Mesenchymal stem cell (in vitro differentiated cells and primary cell): ENCODE measurements at regions not wholly inside any gene's neighbourhood (a gene's known extent, or its start where the extent isn't known, plus 50 kb on each side); places are given as distances from the start of the nearest gene placed in this dataset.

Experiments
- DNase-seq: peaks from one replicate; pipeline ENCODE4 v3.0.0-alpha.2; 2013
- H2AFZ ChIP-seq: one replicate; pipeline ENCODE4 v1.6.1; 2013; ENCODE audit warnings: low read depth, mild to moderate bottlenecking, control low read depth, inconsistent platforms, low read length, moderate library complexity
- H2AK5ac ChIP-seq: 2 replicates; pipeline ENCODE4 v1.6.1; 2013; ENCODE audit warnings: low read length, moderate library complexity, mild to moderate bottlenecking, inconsistent platforms; ENCODE audit not compliant: severe bottlenecking
- H2BK120ac ChIP-seq: one replicate; pipeline ENCODE4 v1.6.1; 2013; ENCODE audit warnings: low read depth, mild to moderate bottlenecking, inconsistent platforms, low read length, moderate library complexity
- H2BK12ac ChIP-seq, 2 experiments: one replicate each; pipeline ENCODE4 v1.6.1; 2013; ENCODE audit warnings: inconsistent platforms in 2 of 2, low read length in 2 of 2, mild to moderate bottlenecking in 2 of 2, moderate library complexity in 2 of 2, control low read depth in 1 of 2
- H2BK15ac ChIP-seq: one replicate; pipeline ENCODE4 v1.6.1; 2013; ENCODE audit warnings: mild to moderate bottlenecking, low read depth, inconsistent platforms; ENCODE audit not compliant: poor library complexity, severe bottlenecking
- H2BK5ac ChIP-seq: 2 replicates; pipeline ENCODE4 v1.6.1; 2013; ENCODE audit warnings: low read depth, mild to moderate bottlenecking, low read length, control low read depth, inconsistent platforms; ENCODE audit not compliant: poor library complexity, severe bottlenecking
- H3K14ac ChIP-seq, 2 experiments: one replicate each; pipeline ENCODE4 v1.6.1; 2013; ENCODE audit warnings: inconsistent platforms in 2 of 2, low read length in 2 of 2, control low read depth in 1 of 2, mild to moderate bottlenecking in 1 of 2, moderate library complexity in 1 of 2
- H3K18ac ChIP-seq, 2 experiments: one replicate each; pipeline ENCODE4 v1.6.1; 2013; ENCODE audit warnings: inconsistent platforms in 2 of 2, low read length in 2 of 2, control low read depth in 1 of 2, low read depth in 1 of 2, mild to moderate bottlenecking in 1 of 2
- H3K23ac ChIP-seq, 2 experiments: one replicate each; pipeline ENCODE4 v1.6.1; 2013; ENCODE audit warnings: inconsistent platforms in 2 of 2, low read length in 2 of 2, mild to moderate bottlenecking in 2 of 2, moderate library complexity in 2 of 2, control low read depth in 1 of 2
- H3K27ac ChIP-seq: 2 replicates; pipeline ENCODE4 v1.5.1; 2013; ENCODE audit warnings: mild to moderate bottlenecking, moderate library complexity, low read length, control low read depth, inconsistent platforms; ENCODE audit not compliant: poor library complexity, severe bottlenecking
- H3K27me3 ChIP-seq, 2 experiments: 2 replicates each; pipeline versions ENCODE4 v1.6.1 to v1.7.0; 2013; ENCODE audit warnings: low read length in 2 of 2, mild to moderate bottlenecking in 2 of 2, moderate library complexity in 2 of 2, control low read depth in 1 of 2, inconsistent platforms in 1 of 2; ENCODE audit not compliant: control insufficient read depth in 1 of 2, insufficient read depth in 1 of 2
- H3K36me3 ChIP-seq, 2 experiments: 2 replicates each; pipeline versions ENCODE4 v1.6.1 to v1.7.0; 2013; ENCODE audit warnings: low read length in 2 of 2, control low read depth in 1 of 2, inconsistent platforms in 1 of 2, low read depth in 1 of 2, mild to moderate bottlenecking in 1 of 2; ENCODE audit not compliant: insufficient read depth in 2 of 2, control insufficient read depth in 1 of 2
- H3K4ac ChIP-seq, 2 experiments: one replicate each; pipeline ENCODE4 v1.6.1; 2013; ENCODE audit warnings: inconsistent platforms in 2 of 2, low read length in 2 of 2, mild to moderate bottlenecking in 2 of 2, moderate library complexity in 2 of 2, control low read depth in 1 of 2, low read depth in 1 of 2
- H3K4me1 ChIP-seq: 2 replicates; pipeline ENCODE4 v1.6.1; 2013; ENCODE audit warnings: low read depth, low read length, control low read depth; ENCODE audit not compliant: control insufficient read depth, insufficient read depth
- H3K4me2 ChIP-seq: 2 replicates; pipeline ENCODE4 v1.6.1; 2013; ENCODE audit warnings: low read length, mild to moderate bottlenecking, inconsistent platforms; ENCODE audit not compliant: poor library complexity, severe bottlenecking
- H3K4me3 ChIP-seq, 2 experiments: 2 replicates each; pipeline versions ENCODE4 v1.5.1 to v1.7.0; 2013; ENCODE audit warnings: low read length in 2 of 2, mild to moderate bottlenecking in 2 of 2, control low read depth in 1 of 2, low read depth in 1 of 2; ENCODE audit not compliant: insufficient read depth in 1 of 2
- H3K79me1 ChIP-seq: replicated peaks from 2 replicates; pipeline ENCODE4 v1.6.1; 2013; ENCODE audit warnings: mild to moderate bottlenecking, control low read depth, low read length, inconsistent platforms; ENCODE audit not compliant: poor library complexity, severe bottlenecking
- H3K9ac ChIP-seq: 2 replicates; pipeline ENCODE4 v1.7.0; 2013; ENCODE audit warnings: mild to moderate bottlenecking, low read length, moderate library complexity
- H3K9me3 ChIP-seq: 2 replicates; pipeline ENCODE4 v1.7.0; 2013; ENCODE audit warnings: mild to moderate bottlenecking, low read length; ENCODE audit not compliant: control insufficient read depth
- H4K8ac ChIP-seq: one replicate; pipeline ENCODE4 v1.6.1; 2013; ENCODE audit warnings: inconsistent platforms, mild to moderate bottlenecking, low read length, moderate library complexity
- H4K91ac ChIP-seq: one replicate; pipeline ENCODE4 v1.6.1; 2013; ENCODE audit warnings: mild to moderate bottlenecking, low read length, inconsistent platforms
- WGBS: methylation state at CpG from one replicate; pipeline ENCODE4 v1.1.7; 2013; ENCODE audit warnings: mixed read lengths; 5-methylcytosine and 5-hydroxymethylcytosine counted together

- peaks cover 2% of the 10 kb centered on the region for H3K9me3 ChIP-seq
- H3K4me1 ChIP-seq: peaks cover 1% of the 10 kb centered on the region
- H3K4me3 ChIP-seq: no peak overlapping the region
- H3K9ac ChIP-seq: no peak overlapping the region
- H2AFZ ChIP-seq: no peak overlapping the region
- no peak for DNase-seq
- no peak overlapping the region for H2BK5ac ChIP-seq
- H2BK15ac ChIP-seq: no peak overlapping the region
- H4K91ac ChIP-seq: no peak overlapping the region
- no peak overlapping the region for H3K18ac ChIP-seq
- H2BK120ac ChIP-seq: no peak overlapping the region
- H2BK12ac ChIP-seq: no peak overlapping the region
- H4K8ac ChIP-seq: no peak overlapping the region
- no peak overlapping the region for H2AK5ac ChIP-seq
- no peak overlapping the region for H3K4me2 ChIP-seq
- H3K36me3 ChIP-seq: no peaks in the 10 kb centered on the region
- H3K27ac ChIP-seq: no peak overlapping the region
- H3K79me1 ChIP-seq: no peaks in the 10 kb centered on the region
- WGBS: 89% methylated on average over 15 of the region's 15 CpGs
- H3K23ac ChIP-seq: no peak overlapping the region
- peaks cover 0 to 73% of the 10 kb centered on the region in 2 experiments for H3K27me3 ChIP-seq
- H3K14ac ChIP-seq: peak overlapping the region in 1 of 2 experiments; percentile 79
- no peak overlapping the region for H3K4ac ChIP-seq
Observed at GRCh38 chr2:10225291-10226037, 77.2 kb upstream of the HPCAL1 start.

DNA sequence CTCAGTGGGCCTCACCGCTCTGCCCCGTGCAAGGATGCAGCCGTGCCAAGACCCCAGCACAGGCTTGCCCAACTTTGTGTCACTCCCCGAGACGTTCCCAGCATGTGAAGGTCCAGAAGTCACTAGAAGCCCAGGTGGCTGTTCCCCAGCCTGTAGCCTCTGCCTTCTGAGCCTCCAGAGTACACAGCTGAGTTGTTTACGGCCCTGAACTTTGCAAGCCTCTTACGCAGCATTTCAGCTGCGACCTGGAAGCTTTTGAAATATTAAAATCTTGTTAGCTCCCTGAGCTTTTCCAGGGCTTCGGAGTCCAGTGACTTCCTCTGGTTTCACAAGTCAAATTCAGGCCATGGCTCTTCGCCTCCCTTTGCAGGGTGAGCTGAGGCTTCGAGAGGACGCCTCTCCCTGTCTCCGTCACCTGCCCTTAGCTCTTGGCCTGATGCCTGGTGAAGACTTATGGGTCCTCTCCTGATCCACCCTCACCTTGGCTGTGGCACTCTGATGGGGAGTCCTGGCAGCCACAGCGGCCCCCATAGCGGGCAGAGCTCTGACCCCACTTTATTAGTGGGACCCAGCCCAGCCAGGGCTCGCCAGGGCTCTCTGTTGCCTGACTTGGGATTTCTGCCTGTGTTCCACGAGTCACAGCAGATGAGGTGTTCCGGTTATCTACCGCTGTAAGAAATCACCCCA, 76.5 kb upstream of the HPCAL1 start:
- peak overlapping the region in 1 of 2 experiments; percentile 79 for H3K14ac ChIP-seq
- H3K27me3 ChIP-seq: peaks cover 0 to 75% of the 10 kb centered on the region in 2 experiments
- H4K8ac ChIP-seq: no peak overlapping the region
- no peak overlapping the region for H2AK5ac ChIP-seq
- 91% methylated on average over 19 of the region's 19 CpGs for WGBS
- no peak overlapping the region for H2BK12ac ChIP-seq
- no peak overlapping the region for H2BK15ac ChIP-seq
- no peak overlapping the region for H3K27ac ChIP-seq
- H3K4me1 ChIP-seq: peaks cover 1% of the 10 kb centered on the region
- no peak overlapping the region for H2BK5ac ChIP-seq
- H2BK120ac ChIP-seq: no peak overlapping the region
- H3K4me3 ChIP-seq: no peak overlapping the region
- no peak overlapping the region for H3K4me2 ChIP-seq
- no peak overlapping the region for H3K9ac ChIP-seq
- peaks cover 2% of the 10 kb centered on the region for H3K9me3 ChIP-seq
- H3K23ac ChIP-seq: no peak overlapping the region
- H4K91ac ChIP-seq: no peak overlapping the region
- no peak overlapping the region for H3K4ac ChIP-seq
- H3K18ac ChIP-seq: no peak overlapping the region
- no peaks in the 10 kb centered on the region for H3K79me1 ChIP-seq
- H3K36me3 ChIP-seq: no peaks in the 10 kb centered on the region
- no peak for DNase-seq
- H2AFZ ChIP-seq: no peak overlapping the region

- Histone ChIP-seq H3K79me1 (no peaks in the 10 kb centered on the region), H2BK5ac (no peak overlapping the region), H2AFZ (no peak overlapping the region), H3K27me3 (peaks cover 6 to 71% of the 10 kb centered on the region in 2 experiments), H3K4me3 (no peak overlapping the region), H3K4me2 (no peak overlapping the region), H3K27ac (no peak overlapping the region), H2BK15ac (no peak overlapping the region), H2BK120ac (no peak overlapping the region), H4K8ac (no peak overlapping the region), H2AK5ac (no peak overlapping the region), H3K18ac (no peak overlapping the region), H3K4ac (no peak overlapping the region), H3K9me3 (peaks cover 2% of the 10 kb centered on the region), H3K14ac (no peak overlapping the region), H3K23ac (no peak overlapping the region), H3K4me1 (peaks cover 5% of the 10 kb centered on the region), H3K36me3 (no peaks in the 10 kb centered on the region), H4K91ac (no peak overlapping the region), H3K9ac (no peak overlapping the region), H2BK12ac (no peak overlapping the region)
- WGBS: 86% methylated on average over 20 of the region's 20 CpGs
- no peak for DNase-seq
Observed at GRCh38 chr2:10228611-10229365, 73.9 kb upstream of the HPCAL1 start.
